ENCODE measurements at regions not wholly inside any gene's neighbourhood (a gene's known extent, or its start where the extent isn't known, plus 50 kb on each side); places are given as distances from the start of the nearest gene placed in this dataset.

DNA sequence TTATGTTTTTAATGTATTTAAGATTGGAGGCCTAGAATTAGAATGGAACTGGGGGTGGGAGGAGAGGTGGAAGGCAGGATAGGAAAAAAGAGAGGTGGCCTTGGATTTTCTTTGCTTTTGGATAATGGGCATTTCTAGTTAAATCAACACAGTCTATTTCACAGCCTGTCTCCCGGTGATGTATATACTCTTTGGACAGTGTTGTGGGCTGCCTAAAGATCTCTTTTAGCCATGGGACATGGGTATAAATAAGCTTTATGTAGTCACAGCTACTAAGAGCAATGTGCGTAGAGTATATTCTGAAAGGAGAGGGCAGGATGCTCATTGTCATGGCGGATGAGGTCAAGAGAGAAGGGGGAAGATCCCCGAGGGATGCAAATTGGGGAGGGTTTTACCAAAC is 1084.4 kb upstream of the RBFOX1 start:
- no peak for DNase-seq

DNA sequence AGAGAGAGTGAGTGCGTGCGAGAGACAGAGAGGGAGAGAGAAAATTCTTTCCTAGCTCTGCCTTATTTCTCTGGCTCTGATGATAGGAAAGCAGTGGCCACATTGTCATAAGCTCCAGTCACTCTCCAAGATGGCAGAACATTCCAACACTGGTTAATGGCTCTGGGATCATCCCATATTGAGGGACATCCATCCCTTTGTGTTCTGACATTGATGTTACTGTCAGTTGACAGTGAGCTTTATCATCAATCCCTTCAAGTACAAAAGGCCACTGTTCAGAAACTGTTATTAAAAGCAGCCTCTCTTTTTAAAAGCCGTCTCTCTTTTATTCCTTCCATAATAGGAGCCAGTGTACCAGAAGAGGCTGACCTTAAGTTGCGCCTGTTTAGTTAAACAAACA is 1084.9 kb upstream of the RBFOX1 start:
- DNase-seq, result no peak

DNA sequence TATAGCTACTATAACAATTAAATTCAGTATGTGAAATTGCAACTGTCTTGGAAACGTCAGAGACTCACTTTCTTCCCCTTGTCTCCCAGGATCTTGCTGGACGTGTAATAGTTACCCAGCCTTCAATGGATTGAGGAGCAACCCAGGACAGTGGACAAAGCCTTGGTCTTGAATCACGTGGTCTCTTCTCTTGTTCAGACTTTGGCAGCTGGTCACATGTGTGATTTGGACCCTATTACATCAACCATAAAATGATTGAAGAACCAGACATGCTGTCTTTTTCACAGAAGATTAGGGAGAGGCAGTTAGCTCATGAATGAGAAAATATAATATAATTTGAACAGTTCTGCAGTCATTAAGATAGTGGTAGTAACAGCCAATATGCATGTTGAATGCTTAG is 1085.5 kb upstream of the RBFOX1 start:
- DNase-seq, result no peak

DNA sequence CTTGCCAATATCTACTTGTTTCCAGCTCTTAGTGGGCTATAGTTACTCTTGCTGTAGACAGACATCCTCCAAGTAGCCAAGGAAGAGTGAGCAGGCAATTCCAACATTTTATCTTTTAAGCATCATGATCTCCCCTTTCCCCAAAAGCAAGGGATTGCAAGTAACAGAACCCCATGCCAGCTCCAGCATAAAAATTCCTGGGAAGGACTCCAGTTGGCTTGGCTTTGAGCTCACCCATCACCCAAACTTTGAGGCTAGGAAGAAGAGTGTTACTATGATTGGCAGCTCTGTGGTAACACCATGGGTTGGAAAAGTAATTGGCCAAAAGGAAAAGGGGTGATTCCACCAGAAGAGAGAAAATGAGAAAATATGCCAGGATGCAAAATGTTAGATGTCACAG is 1086.4 kb upstream of the RBFOX1 start:
- no peak for DNase-seq

DNA sequence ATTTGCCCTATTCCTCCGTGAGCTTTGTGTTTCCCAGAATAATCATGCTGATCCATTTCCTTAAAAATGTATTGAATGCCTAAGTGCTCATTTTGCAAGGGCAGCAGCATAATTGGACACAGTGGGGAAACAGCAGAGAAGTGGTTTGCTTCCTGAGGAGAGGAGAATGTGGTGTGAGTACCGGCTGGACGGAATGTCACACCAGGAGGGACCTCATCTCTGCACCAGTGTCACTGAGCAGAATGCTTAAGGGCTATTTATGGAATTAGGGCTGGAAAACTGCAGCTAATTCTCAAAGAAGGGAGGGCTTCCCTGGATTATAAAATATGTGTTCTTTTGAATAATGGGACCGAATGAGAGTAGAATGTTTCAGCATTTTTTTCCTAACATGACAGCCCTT is 1100.6 kb upstream of the RBFOX1 start:
- no peak for DNase-seq

DNA sequence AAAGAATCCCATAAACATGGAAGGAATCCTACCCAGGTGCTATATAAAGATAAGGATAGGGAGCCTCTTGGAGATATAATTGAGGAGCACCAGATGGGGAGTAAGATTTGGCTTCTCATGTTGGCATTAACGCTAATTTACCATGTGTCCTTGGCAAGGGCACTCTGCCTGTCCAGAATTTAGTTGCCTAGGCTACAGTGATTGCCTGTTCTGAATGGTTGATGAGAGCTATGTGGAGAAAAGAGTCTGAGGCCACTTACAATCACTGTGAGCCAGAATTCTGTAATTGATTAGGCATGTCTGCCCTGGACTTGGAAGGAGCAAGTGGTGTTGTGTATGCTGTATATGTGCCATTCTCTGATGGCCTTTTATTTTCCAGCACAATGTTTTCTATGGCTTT is 1101.2 kb upstream of the RBFOX1 start:
- DNase-seq, result no peak

DNA sequence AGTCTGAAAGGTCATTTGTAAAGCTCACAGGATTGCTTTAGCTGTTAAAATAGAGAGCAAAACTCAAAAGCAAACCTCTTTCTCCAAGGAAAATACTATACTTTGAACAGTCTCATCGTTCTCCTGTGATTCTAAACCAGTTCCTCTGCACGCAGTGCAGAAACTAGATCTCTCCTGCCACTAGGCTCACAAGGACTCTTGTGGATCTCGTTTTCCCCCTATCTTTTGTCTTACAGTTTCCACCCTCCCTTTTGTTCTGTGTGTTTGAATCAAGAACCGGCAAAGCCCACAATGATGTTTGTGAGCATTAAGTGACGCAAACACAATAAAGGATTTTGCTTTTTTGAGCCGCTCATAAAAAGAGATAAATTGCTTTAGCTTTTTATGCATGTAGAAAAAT is 1103.5 kb upstream of the RBFOX1 start:
- DNase-seq, result no peak

DNA sequence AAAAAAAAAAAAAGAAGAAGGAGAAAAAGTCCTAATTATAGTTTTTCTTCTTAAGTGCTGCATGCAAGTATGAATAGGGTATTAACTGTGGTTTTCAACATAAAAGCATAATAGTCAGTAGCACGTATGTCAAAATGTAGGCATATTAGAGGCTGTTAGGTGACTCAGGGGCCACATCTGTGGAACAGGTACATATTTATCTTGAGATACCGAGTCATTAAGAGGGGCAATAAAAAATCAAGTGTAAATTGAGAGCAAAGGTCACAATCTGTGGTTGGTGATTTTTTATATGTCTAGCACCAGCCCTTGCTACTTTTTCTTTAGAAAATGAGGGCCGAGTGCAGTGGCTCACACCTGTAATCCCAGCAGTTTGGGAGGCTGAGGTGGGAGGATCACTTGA is 1113.8 kb upstream of the RBFOX1 start:
- DNase-seq, result no peak

DNA sequence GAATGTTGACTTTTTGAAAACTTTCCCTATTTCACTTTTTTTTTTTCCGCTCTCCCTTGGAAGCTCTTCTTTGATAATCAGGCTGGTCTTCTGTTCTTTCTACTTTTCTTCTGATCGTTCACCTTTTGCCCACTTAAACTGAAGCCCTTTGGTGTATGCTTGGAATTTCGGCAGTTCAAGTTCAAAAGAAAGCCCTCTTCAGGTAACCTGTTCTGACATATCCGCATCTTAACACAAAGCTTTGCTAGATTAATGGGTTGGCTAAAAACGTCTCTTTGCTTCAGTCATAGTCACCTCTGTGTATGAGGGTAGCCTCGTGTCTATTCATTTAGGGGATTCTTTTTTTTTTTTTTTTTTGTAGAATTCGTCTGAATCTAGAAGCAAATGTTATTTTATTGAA is 1115.8 kb upstream of the RBFOX1 start:
- DNase-seq, result no peak

DNA sequence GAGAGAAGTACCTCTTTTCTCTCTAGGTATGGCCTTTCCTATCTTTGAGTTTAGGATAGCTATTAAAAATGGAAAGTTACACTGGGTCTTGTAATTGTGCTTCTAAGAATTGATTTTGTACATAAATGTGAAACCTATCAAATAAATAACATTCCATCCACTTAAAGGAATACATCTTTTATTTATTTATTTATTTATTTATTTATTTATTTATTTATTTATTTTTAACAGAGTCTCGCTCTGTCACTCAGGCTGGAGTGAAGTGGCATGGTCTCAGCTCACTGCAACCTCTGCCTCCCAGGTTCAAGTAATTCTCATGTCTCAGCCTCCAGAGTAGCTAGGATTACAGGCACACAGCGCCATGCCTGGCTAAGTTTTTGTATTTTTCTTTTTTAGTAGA is 1114.0 kb upstream of the EEF2KMT start:
- DNase-seq, result no peak

DNA sequence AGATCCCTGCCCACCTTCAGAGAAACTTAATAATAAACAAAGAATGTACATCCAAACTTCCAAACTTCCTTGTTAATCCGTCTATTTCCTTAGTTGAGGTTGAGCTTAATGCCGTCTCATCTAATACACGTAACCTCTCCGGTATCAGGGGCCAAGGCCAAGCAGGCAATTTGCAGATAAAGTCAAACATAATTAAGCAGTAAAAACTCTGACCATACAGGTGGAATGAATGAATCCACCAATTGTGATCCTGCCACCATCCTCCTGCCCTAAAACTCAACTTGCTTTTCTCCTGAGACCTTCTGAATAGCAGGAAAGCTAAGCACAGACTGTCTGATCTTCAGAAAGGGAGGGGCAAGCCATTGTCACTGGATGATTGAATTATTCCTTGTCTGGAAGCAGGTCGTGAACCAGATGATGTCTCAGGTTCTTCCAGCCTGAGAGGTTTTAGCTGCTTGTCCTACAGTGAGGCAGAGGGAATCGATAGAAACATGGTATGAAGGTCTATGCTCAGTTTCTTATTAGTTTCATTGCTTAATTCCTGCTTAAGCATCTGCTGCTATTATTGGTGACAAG is 1111.8 kb upstream of the EEF2KMT start:
- no peak for DNase-seq

DNA sequence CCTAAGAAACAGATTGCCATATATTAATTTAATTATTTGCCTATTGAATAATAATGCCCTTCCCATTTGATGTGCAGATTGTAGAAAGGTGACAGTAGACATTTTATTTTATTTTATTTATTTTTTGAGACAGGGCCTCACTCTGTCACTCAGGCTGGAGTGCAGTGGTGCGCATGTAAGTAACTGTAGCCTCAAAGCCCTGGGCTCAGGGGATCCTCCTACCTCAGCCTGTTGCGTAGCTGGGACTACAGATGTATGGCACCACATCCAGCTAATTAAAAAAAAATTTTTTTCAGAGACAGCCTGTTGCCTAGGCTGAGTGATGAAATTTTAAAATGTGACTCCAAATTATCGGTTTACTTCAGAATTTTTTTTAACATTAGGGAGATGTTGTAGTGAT is 1110.0 kb upstream of the EEF2KMT start:
- no peak for DNase-seq

DNA sequence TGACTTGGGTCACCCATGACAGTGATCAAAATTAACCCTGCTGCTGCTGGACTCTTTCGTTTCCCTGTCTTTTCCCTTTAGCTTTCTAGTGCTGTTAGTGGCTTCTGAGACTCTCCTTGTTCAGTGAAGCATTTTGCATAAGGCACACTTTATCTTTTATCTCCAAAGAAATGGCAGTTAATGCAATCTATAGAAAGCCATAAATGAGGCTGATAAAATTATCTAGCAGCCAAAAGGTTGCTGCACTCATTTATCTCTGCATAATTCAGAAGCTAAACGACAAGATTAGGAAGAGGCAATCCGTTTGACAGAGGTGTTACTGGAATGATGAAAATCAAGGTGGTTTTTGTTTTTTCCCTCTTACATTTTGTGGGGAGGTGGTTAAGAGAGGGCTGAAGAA is 1109.5 kb upstream of the EEF2KMT start:
- no peak for DNase-seq

DNA sequence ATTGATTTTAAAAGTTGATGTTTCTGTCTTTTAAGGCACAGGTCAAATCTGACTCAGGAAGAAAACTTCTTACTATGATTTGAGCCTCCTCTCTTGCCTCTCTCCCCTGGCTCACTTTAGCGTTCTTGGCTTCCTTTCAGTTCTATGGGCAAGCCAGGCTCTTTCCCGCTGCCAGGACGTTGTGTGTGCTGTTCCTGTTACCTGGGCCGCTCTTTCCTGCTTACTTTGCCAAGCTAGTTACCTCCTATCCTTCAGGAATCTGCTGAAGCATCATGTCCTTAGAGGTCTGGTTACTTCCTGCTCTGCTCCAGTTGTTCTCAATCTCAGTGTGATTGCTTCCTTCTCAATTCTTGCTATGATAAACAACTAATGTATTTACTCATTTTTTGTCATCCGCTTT is 1108.5 kb upstream of the EEF2KMT start:
- no peak for DNase-seq

DNA sequence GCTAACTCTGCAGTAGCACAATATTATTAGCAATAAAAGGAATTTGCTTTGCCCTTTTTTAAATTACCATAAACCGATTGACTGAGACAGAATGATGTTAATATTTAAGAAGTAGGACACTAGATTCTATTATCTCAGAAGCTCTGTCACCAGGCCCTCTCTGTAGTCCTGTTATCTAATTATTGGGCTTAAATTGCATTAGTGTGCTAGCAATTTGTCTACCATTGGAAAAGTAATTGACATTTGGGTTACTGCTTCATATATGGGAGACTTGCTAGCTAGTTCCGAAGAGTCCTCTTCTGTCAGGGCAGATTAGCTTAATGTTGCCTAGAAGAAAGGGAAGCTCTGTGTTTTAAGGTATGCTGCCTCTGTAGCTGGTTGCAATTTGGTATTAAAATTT is 1107.3 kb upstream of the EEF2KMT start:
- no peak for DNase-seq

DNA sequence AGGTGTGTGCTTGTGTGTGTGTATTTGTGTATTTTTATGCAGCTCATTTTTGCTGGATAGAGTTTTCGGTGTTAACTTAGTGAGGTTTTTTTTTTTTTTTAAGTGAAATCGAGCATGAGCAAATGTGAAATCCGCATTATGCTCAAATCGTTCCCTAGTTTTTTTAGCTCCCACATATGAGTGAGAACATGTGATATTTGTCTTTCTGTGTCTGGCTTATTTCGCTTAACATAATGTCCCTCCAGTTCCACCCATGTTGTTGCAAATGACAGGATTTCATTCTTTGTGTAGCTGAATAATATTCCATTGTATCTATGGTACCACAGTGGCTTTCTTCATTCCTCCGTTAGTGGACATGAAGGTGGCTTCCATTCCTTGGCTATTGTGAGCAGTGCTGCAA is 1103.3 kb upstream of the EEF2KMT start:
- no peak for DNase-seq

DNA sequence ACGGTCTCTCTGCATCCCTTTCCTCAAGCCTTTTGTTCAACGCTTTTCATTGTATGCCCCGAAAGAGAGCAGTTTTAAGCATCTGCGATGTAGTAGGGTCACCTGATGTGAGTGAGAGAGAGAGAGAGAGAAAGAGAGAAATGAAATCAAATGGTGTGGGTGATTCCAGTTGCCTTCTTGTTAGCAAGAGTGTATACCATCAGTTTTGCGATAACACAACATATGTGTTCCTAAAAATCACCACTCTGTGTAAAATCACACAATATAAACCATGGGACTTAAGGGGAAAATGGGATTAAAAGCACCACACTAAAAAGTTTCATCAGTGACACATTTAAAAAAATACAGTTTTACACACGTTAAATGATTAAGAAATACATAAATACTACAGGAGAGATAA is 1102.7 kb upstream of the EEF2KMT start:
- no peak for DNase-seq

DNA sequence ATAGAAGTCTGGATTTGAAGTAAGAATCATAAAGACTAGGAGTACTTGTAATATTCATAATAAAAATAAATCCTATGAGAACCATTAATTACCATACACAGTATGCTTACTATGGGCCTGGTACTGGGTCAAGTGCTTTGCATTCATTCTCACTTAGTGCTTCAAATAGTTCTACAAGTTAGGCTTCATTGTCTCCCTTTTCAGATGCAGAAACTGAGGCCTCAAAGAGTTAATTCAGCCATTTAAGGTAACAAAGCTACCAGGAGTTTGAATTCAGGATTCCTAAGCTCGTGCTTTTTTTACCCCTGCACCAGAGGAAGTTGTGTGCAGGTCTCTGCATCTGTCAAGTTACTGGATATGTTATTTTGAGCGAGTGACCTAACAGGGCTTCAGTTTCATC is 1098.4 kb upstream of the EEF2KMT start:
- no peak for DNase-seq

DNA sequence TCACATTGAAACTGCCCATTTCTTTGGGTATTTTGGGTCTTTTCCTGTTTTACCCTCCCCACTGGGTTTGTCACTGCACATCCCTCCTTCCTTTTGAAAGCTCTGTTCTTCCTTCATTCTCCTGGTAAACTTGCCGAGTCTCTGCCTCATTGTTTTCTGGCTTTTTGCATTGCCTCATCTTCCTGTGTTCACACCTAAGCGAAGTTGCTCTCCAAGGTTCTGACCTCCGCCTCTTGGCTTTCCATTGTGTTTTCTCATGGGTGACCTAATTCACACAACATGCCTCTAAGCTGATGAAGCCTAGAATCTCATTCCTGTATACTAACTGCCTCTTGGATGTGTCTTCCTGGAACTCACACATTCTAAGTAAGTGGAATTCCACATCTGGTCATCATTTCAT is 1096.1 kb upstream of the EEF2KMT start:
- no peak for DNase-seq

DNA sequence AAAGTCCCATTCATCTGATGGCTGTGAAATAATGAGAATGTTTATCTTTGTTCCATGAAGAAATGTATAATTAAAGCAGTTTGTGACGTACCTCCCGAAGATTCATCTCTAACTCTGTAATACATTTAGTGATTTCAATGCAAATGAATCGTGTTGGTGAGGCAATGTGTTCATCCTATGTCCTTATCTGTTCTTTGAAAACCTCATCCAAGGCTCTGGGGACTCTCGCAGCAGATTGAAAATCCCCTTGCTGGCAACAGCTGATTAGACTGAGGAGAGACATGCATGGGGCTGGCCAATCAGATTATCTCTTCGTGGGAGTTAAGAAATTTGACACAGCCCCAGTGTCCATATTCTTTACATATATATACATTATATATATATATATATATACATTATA is 1095.4 kb upstream of the EEF2KMT start:
- no peak for DNase-seq

DNA sequence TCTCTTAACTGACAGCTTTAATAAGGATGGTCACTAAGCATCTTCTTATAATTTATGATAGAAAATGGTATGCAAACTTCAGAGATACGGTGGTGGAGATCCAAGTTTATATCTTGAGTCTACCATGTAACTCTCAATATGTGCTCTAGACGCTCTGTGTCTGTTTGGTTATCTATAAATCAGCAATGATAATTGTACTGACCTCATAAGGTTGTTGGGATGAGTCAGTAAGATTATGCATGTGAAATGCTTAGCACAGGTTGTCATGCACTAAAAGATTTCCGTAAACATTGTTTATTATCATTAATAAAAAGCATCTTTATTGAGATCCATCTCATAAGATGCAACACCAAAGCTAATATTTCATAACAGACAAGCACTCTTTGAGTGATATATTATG is 1094.9 kb upstream of the EEF2KMT start:
- DNase-seq, result no peak

DNA sequence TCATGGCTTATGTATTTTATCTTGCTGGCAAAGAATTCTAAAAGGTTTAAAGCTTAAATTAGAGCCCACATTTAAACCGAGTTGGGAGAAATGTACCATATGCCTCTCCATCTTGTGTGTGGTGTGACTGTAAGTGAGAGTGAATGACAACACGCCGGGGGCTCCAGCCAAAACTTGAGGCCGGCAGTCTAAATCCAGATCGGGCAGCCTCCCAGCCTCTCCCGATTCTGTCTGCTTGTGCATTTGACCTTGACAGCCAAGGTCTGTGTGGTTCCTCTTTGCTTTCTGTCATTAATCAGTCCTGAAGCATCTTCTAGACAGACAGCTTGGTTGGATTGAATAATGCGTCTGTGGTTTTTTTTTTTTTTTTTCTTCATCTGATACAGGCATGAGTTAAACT is 1093.2 kb upstream of the EEF2KMT start:
- DNase-seq, result no peak

DNA sequence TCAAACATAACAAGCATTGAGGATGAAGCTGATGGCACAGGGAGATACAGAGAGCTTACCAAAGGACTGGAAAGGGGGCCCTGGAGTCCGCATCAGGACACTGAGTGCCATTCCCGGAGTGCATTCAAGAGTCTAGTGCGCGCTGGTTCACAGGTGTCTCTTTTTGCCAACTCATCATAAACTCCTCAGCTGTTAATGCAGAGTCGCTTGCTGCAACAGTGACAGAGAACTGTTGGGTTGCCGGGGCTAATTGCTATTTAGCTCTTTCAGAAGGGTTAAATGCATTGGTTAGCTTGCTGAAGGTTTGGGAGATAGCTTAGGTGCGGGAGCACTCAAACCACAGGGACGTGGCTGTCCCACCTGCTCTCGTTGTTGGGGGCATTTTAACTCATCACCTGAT is 1091.6 kb upstream of the EEF2KMT start:
- DNase-seq, result no peak

DNA sequence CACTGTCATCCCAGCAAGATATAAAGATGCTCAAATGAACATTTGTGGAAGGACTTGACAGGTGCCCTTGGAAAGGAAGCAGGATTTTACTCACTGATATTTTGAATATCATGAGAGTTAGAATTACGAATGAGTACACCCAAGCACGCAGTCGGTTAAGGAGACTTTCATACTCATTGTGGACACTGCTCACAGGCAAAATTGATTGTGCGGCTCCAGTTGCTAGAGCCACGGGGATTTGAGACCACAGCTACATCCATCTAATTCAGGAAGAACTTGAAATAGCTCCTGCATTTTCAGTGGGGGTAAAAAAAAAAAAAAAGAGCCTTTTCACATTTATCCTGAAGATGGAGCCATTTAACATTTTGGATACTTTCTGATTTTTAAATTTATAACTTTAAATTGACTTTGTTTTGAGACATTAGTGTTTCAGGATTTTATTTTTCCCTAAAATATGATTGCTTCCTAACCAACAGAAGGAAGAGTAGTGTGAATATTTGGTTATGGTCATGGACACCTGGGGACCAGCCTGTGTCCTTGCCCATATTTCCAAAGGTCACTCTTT is 1080.1 kb upstream of the EEF2KMT start:
- no peak for DNase-seq

DNA sequence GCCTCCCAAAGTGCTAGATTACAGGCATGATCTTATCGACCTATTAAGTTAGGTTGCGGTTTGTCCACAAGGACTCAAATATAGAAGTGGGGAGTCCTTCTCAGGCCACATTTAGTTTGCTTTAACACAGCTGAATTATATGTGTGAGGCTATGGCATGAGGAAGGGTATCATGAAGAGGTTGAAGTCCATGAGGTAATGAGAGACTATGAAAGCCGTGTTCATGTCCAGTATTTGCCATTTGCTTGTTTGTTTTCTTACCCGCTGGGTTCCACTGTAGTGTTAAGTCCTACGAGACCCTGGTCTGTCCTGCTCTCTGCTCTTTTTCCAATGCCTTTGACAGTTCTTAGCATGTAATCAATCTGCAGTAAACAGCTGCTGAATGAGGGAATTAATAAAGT is 1072.4 kb upstream of the EEF2KMT start:
- no peak for DNase-seq
